Dermis blood vessel endothelial cell (primary cell): ENCODE measurements at regions not wholly inside any gene's neighbourhood (a gene's known extent, or its start where the extent isn't known, plus 50 kb on each side); places are given as distances from the start of the nearest gene placed in this dataset.
A peak's percentile ranks its signal among the peaks of the same experiment; 100 is the strongest.
"Not testable (repeated sequence)": the region's sequence is repeated elsewhere in the genome, so short reads cannot be mapped to it uniquely, and the experiment has no call there.

Source experiments
- DNase-seq: peaks from one replicate; pipeline ENCODE4 v3.0.0; 2010

DNA sequence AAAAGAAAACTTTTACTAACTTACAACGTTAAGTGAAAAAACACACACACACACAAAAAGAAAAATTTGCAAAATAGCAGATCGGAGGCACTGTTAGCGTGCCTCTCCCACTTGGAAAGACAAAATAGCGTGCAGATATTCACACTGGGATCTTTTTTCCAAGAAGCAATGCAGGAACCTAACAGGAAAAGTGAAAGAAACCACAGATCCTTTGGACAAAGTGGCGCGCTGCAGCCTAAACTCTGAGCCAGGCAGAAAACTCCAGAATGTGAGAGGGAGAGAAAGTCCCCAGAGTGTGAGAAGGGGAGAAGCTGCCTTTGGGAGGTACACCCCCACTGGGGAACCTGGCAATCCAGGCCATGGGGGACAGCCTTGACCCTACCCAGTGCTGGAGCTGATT is 70.7 kb upstream of the SERPINE2 start:
- DNase-seq = no peak

DNA sequence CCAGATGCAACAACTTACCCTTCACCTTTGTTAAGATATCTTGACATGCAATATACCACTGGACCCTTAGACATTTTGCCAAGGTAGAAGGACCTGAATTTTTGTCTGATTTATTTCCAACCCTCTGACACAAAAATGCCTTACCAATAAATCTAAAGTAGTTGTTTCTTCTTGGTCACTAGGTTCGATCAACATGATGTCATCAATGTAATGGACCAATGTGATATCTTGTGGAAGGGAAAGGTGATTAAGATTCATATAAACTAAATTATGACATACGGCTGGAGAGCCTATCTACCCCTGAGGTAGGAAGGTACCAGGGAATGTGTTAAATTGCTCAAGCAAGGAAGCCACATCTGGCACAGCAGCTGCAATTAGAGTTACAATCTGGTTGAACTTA is 67.7 kb upstream of the SERPINE2 start:
- no peak for DNase-seq

GRCh38 chr2:224104668-224105386 is 65.7 kb upstream of the SERPINE2 start:
- DNase-seq = no peak

GRCh38 chr2:224103651-224104050 is 64.6 kb upstream of the SERPINE2 start:
- no peak for DNase-seq

GRCh38 chr2:224102991-224103390 is 63.9 kb upstream of the SERPINE2 start:
- no peak for DNase-seq

DNA sequence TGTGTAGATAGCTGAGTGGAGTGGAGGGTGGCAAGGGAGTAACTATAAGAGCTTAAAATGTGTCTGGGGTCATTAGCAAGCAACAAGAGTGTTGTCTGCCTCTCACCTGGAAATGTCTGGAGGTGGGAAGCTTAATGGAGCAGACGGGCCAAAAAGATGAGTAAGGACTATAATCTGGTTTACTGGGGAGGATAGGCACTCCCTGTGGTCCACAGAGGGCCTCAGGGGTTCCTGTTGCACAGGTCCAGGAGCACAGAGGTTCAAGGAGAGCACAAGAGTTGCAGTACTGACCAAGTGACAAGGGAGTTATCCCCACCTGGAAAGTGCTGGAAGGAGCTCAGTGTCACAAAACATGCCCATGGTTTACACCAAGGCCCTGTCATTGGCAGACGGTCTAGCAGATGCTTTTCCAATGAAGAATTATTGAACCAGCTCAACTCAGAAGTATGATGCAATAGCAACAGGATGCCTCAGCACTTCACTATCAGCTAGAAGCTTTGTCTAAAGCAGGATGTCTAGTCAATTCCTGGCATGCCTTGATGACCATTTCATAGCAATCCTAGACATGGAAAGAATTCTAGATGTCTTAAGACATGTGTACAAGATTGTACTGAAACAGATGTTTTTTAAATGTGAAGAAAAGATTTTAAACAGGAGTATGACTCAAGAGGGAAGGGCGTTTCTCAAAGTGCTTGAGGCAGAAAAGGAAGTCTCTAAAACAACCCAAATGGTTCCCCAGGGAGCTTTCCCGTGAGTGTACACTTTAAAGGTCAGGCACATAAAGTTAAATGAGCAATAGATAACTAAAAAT is 62.9 kb upstream of the SERPINE2 start:
- peak; percentile 56 for DNase-seq

- DNase-seq = no peak
These were observed 61.0 kb upstream of the SERPINE2 start for GRCh38 chr2:224099861-224100643.

GRCh38 chr2:224098481-224099230 is 59.6 kb upstream of the SERPINE2 start:
- peak; percentile 5 for DNase-seq

- DNase-seq = no peak
These were observed 55.3 kb upstream of the SERPINE2 start for GRCh38 chr2:224094413-224094812.

DNA sequence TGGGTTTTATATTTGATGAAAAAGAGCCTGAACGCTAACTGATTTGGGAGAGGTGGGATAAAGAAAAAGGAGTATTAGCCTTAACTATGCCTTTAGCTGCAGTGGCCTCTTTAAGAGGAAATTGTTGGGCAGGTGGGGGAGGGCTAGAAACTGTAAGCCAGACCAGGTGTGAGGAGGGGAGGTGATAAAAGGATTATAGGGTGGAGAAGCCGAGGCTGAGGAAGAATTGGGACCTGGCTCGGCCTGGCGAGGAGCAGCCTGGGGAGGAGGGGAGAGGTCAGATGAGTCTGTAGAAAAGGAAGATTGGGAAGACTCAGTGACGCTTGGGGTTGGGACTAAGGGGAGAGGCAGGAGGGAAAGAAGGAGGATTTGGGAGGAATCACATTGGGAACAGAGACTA is 52.6 kb upstream of the SERPINE2 start:
- DNase-seq = not testable (repeated sequence)

DNA sequence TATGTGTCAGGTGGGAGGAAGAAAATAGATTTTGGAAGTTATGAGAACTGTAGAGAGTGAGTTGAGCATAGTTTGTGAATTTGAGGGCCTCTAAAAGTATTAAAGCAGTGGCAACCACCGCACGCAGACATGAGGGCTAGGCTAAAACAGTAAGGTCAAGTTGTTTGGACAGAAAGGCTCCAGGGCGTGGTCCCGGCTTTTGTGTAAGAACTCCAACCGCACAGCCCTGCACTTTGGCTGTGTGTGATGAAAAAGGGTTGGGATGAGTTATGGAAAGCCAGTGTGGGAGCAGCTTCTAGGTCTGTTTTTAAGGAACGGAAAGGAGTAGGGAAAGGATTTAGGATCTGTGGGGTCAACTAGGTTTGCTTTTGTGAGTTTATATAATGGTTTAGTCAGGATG is 50.5 kb upstream of the SERPINE2 start:
- not testable (repeated sequence) for DNase-seq
